H9 (cell line): ENCODE measurements at regions not wholly inside any gene's neighbourhood (a gene's known extent, or its start where the extent isn't known, plus 50 kb on each side); places are given as distances from the start of the nearest gene placed in this dataset.

ENCODE experiments used
- DNase-seq: peaks from one replicate; pipeline ENCODE4 v3.0.0-alpha.2; 2017
- H2AFZ ChIP-seq: one replicate; pipeline ENCODE4 v1.6.1; 2013; ENCODE audit warnings: mild to moderate bottlenecking, low read length, control low read depth, moderate library complexity
- H2AK5ac ChIP-seq: 2 replicates; pipeline ENCODE4 v1.6.1; 2013; ENCODE audit warnings: low read length, control low read depth, mixed read lengths; ENCODE audit not compliant: insufficient read length
- H2BK120ac ChIP-seq: one replicate; pipeline ENCODE4 v1.6.1; 2013; ENCODE audit warnings: low read depth, mild to moderate bottlenecking, low read length, control low read depth, inconsistent platforms; ENCODE audit not compliant: poor library complexity, severe bottlenecking
- H2BK12ac ChIP-seq: 2 replicates; pipeline ENCODE4 v1.6.1; 2013; ENCODE audit warnings: low read length, control low read depth, mixed read lengths, low read depth; ENCODE audit not compliant: insufficient read length
- H2BK15ac ChIP-seq: 2 replicates; pipeline ENCODE4 v1.6.1; 2013; ENCODE audit warnings: low read depth, low read length, control low read depth
- H2BK20ac ChIP-seq: one replicate; pipeline ENCODE4 v1.6.1; 2013; ENCODE audit warnings: low read depth, mild to moderate bottlenecking, low read length, control low read depth, inconsistent platforms; ENCODE audit not compliant: poor library complexity, severe bottlenecking
- H2BK5ac ChIP-seq: 2 replicates; pipeline ENCODE4 v1.6.1; 2013; ENCODE audit warnings: low read length, control low read depth, mixed read lengths; ENCODE audit not compliant: insufficient read length
- H3K14ac ChIP-seq: 2 replicates; pipeline ENCODE4 v1.6.1; 2013; ENCODE audit warnings: low read length, control low read depth; ENCODE audit not compliant: insufficient read depth
- H3K18ac ChIP-seq: 2 replicates; pipeline ENCODE4 v1.6.1; 2013; ENCODE audit warnings: low read depth, mild to moderate bottlenecking, mixed read lengths, low read length, control low read depth; ENCODE audit not compliant: insufficient read length
- H3K23ac ChIP-seq: 2 replicates; pipeline ENCODE4 v1.6.1; 2013; ENCODE audit warnings: low read length, control low read depth, mixed read lengths, low read depth; ENCODE audit not compliant: insufficient read length
- H3K23me2 ChIP-seq: 2 replicates; pipeline ENCODE4 v1.6.1; 2013; ENCODE audit warnings: low read depth, mild to moderate bottlenecking, mixed read lengths, low read length, control low read depth; ENCODE audit not compliant: insufficient read length, poor library complexity, severe bottlenecking
- H3K27ac ChIP-seq: 2 replicates; pipeline ENCODE4 v1.5.1; 2013; ENCODE audit warnings: low read length, control low read depth, mixed read lengths, low read depth; ENCODE audit not compliant: insufficient read length
- H3K27me3 ChIP-seq: 2 replicates; pipeline ENCODE4 v1.6.1; 2013; ENCODE audit warnings: low read length, control low read depth, inconsistent platforms; ENCODE audit not compliant: insufficient read depth
- H3K4ac ChIP-seq: 2 replicates; pipeline ENCODE4 v1.6.1; 2013; ENCODE audit warnings: low read depth, mild to moderate bottlenecking, control low read depth, inconsistent platforms, low read length, moderate library complexity
- H3K4me1 ChIP-seq: 2 replicates; pipeline ENCODE4 v1.6.1; 2013; ENCODE audit warnings: low read length, control low read depth, inconsistent platforms; ENCODE audit not compliant: insufficient read depth
- H3K4me2 ChIP-seq: 2 replicates; pipeline ENCODE4 v1.6.1; 2013; ENCODE audit warnings: low read length, control low read depth, mixed read lengths; ENCODE audit not compliant: insufficient read length, insufficient read depth
- H3K56ac ChIP-seq: 2 replicates; pipeline ENCODE4 v1.6.1; 2013; ENCODE audit warnings: low read depth, mild to moderate bottlenecking, mixed read lengths, low read length, control low read depth; ENCODE audit not compliant: insufficient read length
- H3K79me1 ChIP-seq: 2 replicates; pipeline ENCODE4 v1.6.1; 2013; ENCODE audit warnings: low read depth, mild to moderate bottlenecking, moderate library complexity, low read length, control low read depth, inconsistent platforms; ENCODE audit not compliant: insufficient read depth, poor library complexity, severe bottlenecking
- H3K79me2 ChIP-seq: 2 replicates; pipeline ENCODE4 v1.6.1; 2013; ENCODE audit warnings: low read length, control low read depth, inconsistent platforms; ENCODE audit not compliant: insufficient read depth
- H3K9ac ChIP-seq: 2 replicates; pipeline ENCODE4 v1.6.1; 2013; ENCODE audit warnings: low read length, control low read depth, mixed read lengths; ENCODE audit not compliant: insufficient read length; ENCODE audit errors: extremely low read depth
- H3K9me3 ChIP-seq: one replicate; pipeline ENCODE4 v1.6.1; 2013; ENCODE audit warnings: low read depth, low read length, inconsistent platforms; ENCODE audit not compliant: control insufficient read depth
- H3T11ph ChIP-seq: one replicate; pipeline ENCODE4 v1.6.1; 2013; ENCODE audit warnings: mild to moderate bottlenecking, low read length, control low read depth, inconsistent platforms
- H4K20me1 ChIP-seq: one replicate; pipeline ENCODE4 v1.6.1; 2013; ENCODE audit not compliant: control insufficient read depth, insufficient read length, insufficient read depth
- H4K5ac ChIP-seq: 2 replicates; pipeline ENCODE4 v1.6.1; 2013; ENCODE audit warnings: low read depth, mild to moderate bottlenecking, mixed read lengths, low read length, control low read depth; ENCODE audit not compliant: insufficient read length
- H4K8ac ChIP-seq: replicated peaks from 2 replicates; pipeline ENCODE4 v1.6.1; 2013; ENCODE audit warnings: low read length, control low read depth, mixed read lengths, low read depth; ENCODE audit not compliant: insufficient read length
- H4K91ac ChIP-seq: 2 replicates; pipeline ENCODE4 v1.6.1; 2013; ENCODE audit warnings: low read depth, mild to moderate bottlenecking, moderate library complexity, mixed read lengths, low read length, control low read depth; ENCODE audit not compliant: insufficient read length
- H3K27ac Mint-ChIP-seq, 3 experiments: 2 replicates in 2 of 3; 3 replicates in 1 of 3; pipeline ENCODE4 v1.8.0; 2020 to 2021; ENCODE audit warnings: mixed read lengths in 3 of 3, mild to moderate bottlenecking in 1 of 3, moderate library complexity in 1 of 3
- H3K27me3 Mint-ChIP-seq: 2 replicates; pipeline ENCODE4 v1.8.0; 2021; ENCODE audit warnings: low read depth, mild to moderate bottlenecking, moderate library complexity, mixed read lengths
- H3K36me3 Mint-ChIP-seq, 3 experiments: 2 replicates in 2 of 3; 3 replicates in 1 of 3; pipeline ENCODE4 v1.8.0; 2020 to 2021; ENCODE audit warnings: low read depth in 3 of 3, mixed read lengths in 3 of 3; ENCODE audit not compliant: insufficient read depth in 1 of 3
- H3K4me1 Mint-ChIP-seq, 2 experiments: 2 replicates each; pipeline ENCODE4 v1.8.0; 2020; ENCODE audit warnings: mixed read lengths in 2 of 2
- H3K4me3 Mint-ChIP-seq, 2 experiments: 2 replicates in 1 of 2; 3 replicates in 1 of 2; pipeline ENCODE4 v1.8.0; 2020 to 2021; ENCODE audit warnings: mild to moderate bottlenecking in 2 of 2, mixed read lengths in 2 of 2, moderate library complexity in 1 of 2
- H3K9me3 Mint-ChIP-seq, 2 experiments: 2 replicates in 1 of 2; 3 replicates in 1 of 2; pipeline ENCODE4 v1.8.0; 2020; ENCODE audit warnings: mild to moderate bottlenecking in 2 of 2, mixed read lengths in 2 of 2, moderate library complexity in 1 of 2
- WGBS: extraction: QIAGEN DNeasy Blood & Tissue Kit; methylation state at CpG from one replicate; pipeline ENCODE4 v1.1.7; 2013; ENCODE audit warnings: missing lambda C conversion rate, low lambda C conversion rate, mixed read lengths; ENCODE audit not compliant: insufficient read length; ENCODE audit errors: extremely low coverage; 5-methylcytosine and 5-hydroxymethylcytosine counted together
- TF ChIP-seq, protein P1 (sequence below): fragments of 200-600 bp; sonication (generic); conservative IDR thresholded peaks from 3 replicates; pipeline ENCODE4 v1.8.0; 2021; ENCODE audit warnings: antibody characterized with exemption, mild to moderate bottlenecking

DNA sequence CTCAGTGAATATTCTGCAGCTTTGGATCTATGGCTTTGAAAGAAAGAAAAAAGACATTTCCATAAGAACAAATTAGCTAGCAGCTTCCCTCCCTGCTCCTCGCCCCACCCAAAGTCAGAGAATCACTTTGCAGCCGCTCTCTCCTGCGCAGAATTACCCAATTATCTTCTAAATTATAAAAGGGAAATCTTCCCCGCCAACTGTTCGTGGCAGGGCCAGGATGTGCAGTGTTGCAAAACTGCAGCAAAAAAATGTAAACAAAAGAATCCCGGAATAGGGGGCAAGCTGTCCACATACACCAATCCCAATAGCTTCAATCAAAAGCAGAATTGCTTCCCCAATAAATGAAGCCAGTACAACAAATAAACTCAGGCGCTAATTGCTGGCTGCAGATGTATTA is 510.6 kb downstream of the RBFOX1 start:
- Histone ChIP-seq H2BK12ac (no peak overlapping the region), H3K56ac (no peak overlapping the region), H3K79me2 (no peaks in the 10 kb centered on the region), H3K4me2 (no peak overlapping the region), H4K20me1 (no peaks in the 10 kb centered on the region), H3K18ac (no peak overlapping the region), H2BK15ac (no peak overlapping the region), H3K23me2 (no peaks in the 10 kb centered on the region), H3K14ac (no peak overlapping the region), H3K27me3 (no peaks in the 10 kb centered on the region), H4K91ac (no peak overlapping the region), H3K9me3 (no peaks in the 10 kb centered on the region), H3T11ph (no peak overlapping the region), H2AFZ (no peak overlapping the region), H4K5ac (no peak overlapping the region), H3K4ac (no peak overlapping the region), H3K79me1 (no peaks in the 10 kb centered on the region), H2BK120ac (no peak overlapping the region), H4K8ac (no peak overlapping the region), H3K9ac (no peak overlapping the region), H3K23ac (no peak overlapping the region), H3K27ac (no peak overlapping the region), H2BK20ac (no peak overlapping the region), H2AK5ac (no peak overlapping the region), H2BK5ac (no peak overlapping the region), H3K4me1 (no peaks in the 10 kb centered on the region)
- DNase-seq: no peak
- Mint-ChIP-seq H3K4me3 (no peak overlapping the region), H3K36me3 (no peaks in the 10 kb centered on the region), H3K27ac (no peak overlapping the region), H3K9me3 (no peaks in the 10 kb centered on the region), H3K4me1 (peaks cover 20 to 23% of the 10 kb centered on the region in 2 experiments), H3K27me3 (peaks cover 5% of the 10 kb centered on the region; the same call in 1 of the 2 replicates)
- TF ChIP-seq, protein P1, sequence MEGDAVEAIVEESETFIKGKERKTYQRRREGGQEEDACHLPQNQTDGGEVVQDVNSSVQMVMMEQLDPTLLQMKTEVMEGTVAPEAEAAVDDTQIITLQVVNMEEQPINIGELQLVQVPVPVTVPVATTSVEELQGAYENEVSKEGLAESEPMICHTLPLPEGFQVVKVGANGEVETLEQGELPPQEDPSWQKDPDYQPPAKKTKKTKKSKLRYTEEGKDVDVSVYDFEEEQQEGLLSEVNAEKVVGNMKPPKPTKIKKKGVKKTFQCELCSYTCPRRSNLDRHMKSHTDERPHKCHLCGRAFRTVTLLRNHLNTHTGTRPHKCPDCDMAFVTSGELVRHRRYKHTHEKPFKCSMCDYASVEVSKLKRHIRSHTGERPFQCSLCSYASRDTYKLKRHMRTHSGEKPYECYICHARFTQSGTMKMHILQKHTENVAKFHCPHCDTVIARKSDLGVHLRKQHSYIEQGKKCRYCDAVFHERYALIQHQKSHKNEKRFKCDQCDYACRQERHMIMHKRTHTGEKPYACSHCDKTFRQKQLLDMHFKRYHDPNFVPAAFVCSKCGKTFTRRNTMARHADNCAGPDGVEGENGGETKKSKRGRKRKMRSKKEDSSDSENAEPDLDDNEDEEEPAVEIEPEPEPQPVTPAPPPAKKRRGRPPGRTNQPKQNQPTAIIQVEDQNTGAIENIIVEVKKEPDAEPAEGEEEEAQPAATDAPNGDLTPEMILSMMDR: no peak
- no CpG with 5 or more reads among the region's 7 CpGs for WGBS
